Activated T-helper 1 cell treated with anti-CD3 and anti-CD28 coated beads, Interleukin-12 subunit alpha, Interleukin-12 subunit beta, Interleukin-2, Interleukin-4 antibody, amounts not matched to agents 30 ng/mL and 10 ng/mL and 1 ng/mL, durations not matched to agents 14 hours and 24 hours and 36 hours (primary cell): ENCODE measurements at regions not wholly inside any gene's neighbourhood (a gene's known extent, or its start where the extent isn't known, plus 50 kb on each side); places are given as distances from the start of the nearest gene placed in this dataset.
"Not testable (repeated sequence)": the region's sequence is repeated elsewhere in the genome, so short reads cannot be mapped to it uniquely, and the experiment has no call there.

ENCODE experiments used
- DNase-seq: peaks from one replicate; pipeline ENCODE4 v3.0.0; 2021; ENCODE audit warnings: low spot score
- H3K27ac Mint-ChIP-seq: one replicate; pipeline ENCODE4 v1.8.0; 2021; ENCODE audit warnings: mild to moderate bottlenecking, mixed read lengths
- H3K27me3 Mint-ChIP-seq: one replicate; pipeline ENCODE4 v1.8.0; 2022; ENCODE audit warnings: mild to moderate bottlenecking, moderate library complexity, mixed read lengths; ENCODE audit not compliant: insufficient read depth
- H3K36me3 Mint-ChIP-seq: one replicate; pipeline ENCODE4 v1.8.0; 2021; ENCODE audit warnings: low read depth, mixed read lengths
- H3K4me1 Mint-ChIP-seq: one replicate; pipeline ENCODE4 v1.8.0; 2021; ENCODE audit warnings: low read depth, mixed read lengths
- H3K4me3 Mint-ChIP-seq: one replicate; pipeline ENCODE4 v1.8.0; 2021; ENCODE audit warnings: mild to moderate bottlenecking, moderate library complexity, mixed read lengths
- H3K9me3 Mint-ChIP-seq: one replicate; pipeline ENCODE4 v1.8.0; 2021; ENCODE audit warnings: mixed read lengths
- intact Hi-C: fragments of 100-400 bp; cut with micrococcal nuclease; formaldehyde crosslinking; loops from one replicate; pipeline ENCODE4 v1.15.1; 2024

DNA sequence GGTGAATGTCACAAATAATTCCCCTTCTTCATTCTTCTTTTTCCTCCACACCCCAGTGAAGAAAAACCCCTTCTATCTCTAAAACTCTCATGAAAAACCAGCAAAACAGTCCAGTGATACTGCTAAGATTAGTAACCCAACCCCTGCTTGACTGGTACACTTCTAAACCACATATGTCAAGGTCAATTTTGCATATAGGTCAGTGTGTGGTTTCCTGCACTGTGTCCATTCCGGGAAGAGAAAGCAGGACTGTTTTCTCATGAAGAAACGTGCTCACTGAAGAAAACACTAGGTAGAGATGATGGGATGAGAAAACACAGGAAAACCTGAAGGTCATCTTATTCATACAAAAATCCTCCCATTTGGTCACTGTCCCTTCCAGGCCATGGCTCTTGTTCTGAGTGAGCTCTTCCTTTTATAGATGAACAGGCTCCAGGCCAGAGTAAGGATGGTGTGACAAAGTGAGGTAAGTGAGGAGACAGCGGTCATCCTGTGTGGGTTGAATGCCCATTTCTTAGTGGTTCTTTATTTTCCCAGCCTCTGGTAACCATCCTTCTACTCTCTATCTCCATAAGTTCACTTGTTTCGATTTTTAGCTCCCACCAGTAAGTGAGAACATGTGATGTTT, 122.7 kb downstream of the FASLG start:
- DNase-seq: no peak
- Mint-ChIP-seq H3K27ac (no peak overlapping the region), H3K36me3 (peaks cover 3% of the 10 kb centered on the region), H3K4me1 (peaks cover 11% of the 10 kb centered on the region), H3K4me3 (no peak overlapping the region), H3K9me3 (peaks cover 22% of the 10 kb centered on the region), H3K27me3 (peaks cover 26% of the 10 kb centered on the region)
- intact Hi-C loops: no loop called here

DNA sequence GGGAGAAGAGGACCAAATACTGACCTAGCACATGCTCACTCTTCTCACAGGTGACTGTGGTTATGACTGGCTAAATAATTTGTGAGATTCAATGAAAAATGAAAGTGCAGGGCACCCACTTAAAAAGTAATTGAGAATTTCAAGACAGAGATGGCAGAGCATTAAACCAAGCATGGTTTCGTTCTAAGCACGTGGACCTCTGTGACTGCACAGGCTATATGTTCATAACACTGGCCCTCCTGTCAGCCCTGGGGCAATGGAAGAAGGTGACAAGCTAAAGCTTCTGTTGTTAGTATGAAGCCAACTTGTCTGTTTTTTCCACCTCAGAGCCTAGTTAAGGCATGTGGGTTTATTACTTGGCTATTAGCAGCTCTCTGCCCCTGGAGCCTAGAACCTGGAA, 130.9 kb downstream of the FASLG start:
- intact Hi-C loops: no loop called here
- no peaks in the 10 kb centered on the region for H3K4me1 Mint-ChIP-seq

DNA sequence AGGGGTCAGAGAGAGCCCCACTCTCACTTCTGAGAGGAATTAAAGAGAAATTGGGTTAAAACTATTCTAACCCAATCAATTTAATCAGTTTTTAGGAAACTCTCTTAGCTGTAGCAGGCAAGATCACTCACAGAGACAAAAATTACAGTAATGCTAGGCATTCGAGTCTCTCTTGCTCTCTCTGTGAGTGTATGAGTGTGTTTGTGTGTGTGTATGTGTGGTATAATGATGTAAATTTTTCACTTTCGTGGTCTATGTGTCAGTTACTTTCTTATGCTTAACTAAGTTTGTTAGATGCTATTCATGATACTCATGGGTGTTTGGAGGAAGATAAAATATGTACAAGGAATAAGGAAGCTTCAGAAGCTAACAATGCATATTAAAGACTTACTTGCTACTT, 131.3 kb downstream of the FASLG start:
- peaks cover 17% of the 10 kb centered on the region for H3K27me3 Mint-ChIP-seq
- intact Hi-C loops: no loop called here
- H3K27ac Mint-ChIP-seq: no peak overlapping the region
- no peaks in the 10 kb centered on the region for H3K4me1 Mint-ChIP-seq
- peaks cover 6% of the 10 kb centered on the region for H3K9me3 Mint-ChIP-seq
- peaks cover 3% of the 10 kb centered on the region for H3K36me3 Mint-ChIP-seq
- DNase-seq: no peak
- no peak overlapping the region for H3K4me3 Mint-ChIP-seq

More for the DNA sequence above, 130.9 kb downstream of the FASLG start:
- no peak for DNase-seq
- no peak overlapping the region for H3K4me3 Mint-ChIP-seq
- no peak overlapping the region for H3K27ac Mint-ChIP-seq
- H3K9me3 Mint-ChIP-seq: peaks cover 6% of the 10 kb centered on the region
- peaks cover 3% of the 10 kb centered on the region for H3K36me3 Mint-ChIP-seq
- peaks cover 18% of the 10 kb centered on the region for H3K27me3 Mint-ChIP-seq

DNA sequence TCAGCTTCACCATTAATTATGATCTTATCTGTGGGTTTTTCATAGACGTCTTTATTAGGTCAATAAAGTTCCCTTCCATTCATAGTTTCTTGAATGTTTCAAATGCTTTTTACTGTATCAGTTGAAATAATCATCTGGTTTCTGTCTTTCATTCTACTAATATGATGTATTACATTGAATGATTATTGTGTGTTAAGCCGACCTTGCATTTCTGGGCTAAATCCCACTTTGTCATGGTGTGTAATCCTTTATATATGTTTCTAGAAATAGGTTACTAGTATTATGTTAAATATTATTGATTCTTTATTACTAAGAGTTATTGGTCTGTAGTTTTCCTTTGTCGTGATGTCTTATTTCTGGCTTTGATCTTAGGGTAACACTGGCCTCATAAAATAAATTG, 134.9 kb downstream of the FASLG start:
- Mint-ChIP-seq H3K4me3 (no peak overlapping the region), H3K36me3 (no peaks in the 10 kb centered on the region), H3K27ac (no peak overlapping the region), H3K9me3 (no peaks in the 10 kb centered on the region), H3K27me3 (peaks cover 13% of the 10 kb centered on the region), H3K4me1 (no peaks in the 10 kb centered on the region)
- intact Hi-C loops: no loop called here
- no peak for DNase-seq

DNA sequence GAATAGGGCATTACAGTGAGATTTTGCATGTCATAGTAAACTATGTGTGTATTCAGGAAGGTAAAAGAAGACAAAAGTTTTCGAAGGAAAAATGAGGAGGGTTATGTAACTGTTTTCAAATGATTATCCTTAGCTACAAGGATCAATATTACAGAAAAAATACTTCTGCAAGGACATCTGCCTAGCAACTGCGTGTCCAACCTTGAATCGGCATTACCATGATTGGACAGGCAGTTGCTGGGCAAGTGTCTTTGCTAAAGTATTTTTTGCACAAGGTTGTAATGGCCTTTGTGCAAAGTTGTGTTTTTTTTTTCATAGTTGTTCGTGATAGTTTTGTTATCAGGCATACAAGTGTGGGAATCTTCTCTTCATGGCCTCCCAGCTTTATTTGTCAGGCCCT, 136.8 kb downstream of the FASLG start:
- H3K36me3 Mint-ChIP-seq: peaks cover 1% of the 10 kb centered on the region
- no peak for DNase-seq
- intact Hi-C loops: no loop called here
- no peak overlapping the region for H3K27ac Mint-ChIP-seq
- no peak overlapping the region for H3K4me3 Mint-ChIP-seq
- H3K4me1 Mint-ChIP-seq: no peaks in the 10 kb centered on the region
- H3K27me3 Mint-ChIP-seq: peaks cover 8% of the 10 kb centered on the region
- H3K9me3 Mint-ChIP-seq: no peaks in the 10 kb centered on the region

DNA sequence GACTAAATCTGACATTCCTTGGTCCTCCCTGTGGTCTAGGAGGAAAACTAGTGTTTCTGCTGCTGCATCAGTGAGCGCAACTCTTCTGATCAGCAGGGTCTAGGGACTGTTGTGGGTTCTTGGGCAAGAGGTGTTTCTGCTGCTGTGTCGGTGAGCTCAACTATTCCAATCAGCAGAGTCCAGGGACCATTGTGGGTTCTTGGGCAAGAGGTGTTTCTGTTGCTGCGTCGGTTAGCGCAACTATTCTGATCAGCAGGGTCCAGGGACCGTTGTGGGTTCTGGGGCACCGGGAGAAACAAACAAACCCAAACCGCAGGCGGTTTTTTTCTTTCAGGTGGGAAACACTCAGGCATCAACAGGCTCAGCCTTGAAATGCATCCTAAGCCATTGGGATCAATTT, 140.9 kb downstream of the FASLG start:
- DNase-seq, H3K4me1 Mint-ChIP-seq, intact Hi-C loops, H3K27me3 Mint-ChIP-seq, H3K27ac Mint-ChIP-seq, H3K36me3 Mint-ChIP-seq, H3K4me3 Mint-ChIP-seq: not testable (repeated sequence)
- peaks cover 17% of the 10 kb centered on the region for H3K9me3 Mint-ChIP-seq

DNA sequence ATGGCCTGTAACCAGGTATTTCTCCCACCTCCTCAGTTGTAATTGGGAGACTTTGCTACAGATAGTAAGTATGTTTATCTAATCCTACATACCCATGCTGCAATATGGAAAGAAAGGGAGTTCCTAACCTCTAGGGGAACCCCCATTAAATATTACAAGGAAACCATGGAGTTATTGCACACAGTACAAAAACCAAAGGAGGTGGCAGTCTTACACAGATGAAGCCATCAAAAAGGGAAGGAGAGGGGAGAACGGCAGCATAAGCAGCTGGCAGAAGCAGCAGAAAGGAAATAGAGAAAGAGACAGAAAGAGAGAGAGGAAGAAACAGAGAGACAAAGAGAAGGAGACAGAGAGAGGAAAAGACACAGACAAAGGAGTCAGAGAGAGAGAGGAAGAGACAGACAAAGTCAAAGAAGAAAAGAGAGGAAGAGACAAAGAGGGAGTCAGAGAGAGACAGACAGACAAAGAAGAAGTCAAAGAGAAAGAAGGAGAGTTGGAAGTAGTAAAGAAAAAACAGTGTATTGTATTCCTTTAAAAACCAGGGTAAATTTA, 142.9 kb downstream of the FASLG start:
- no peak overlapping the region for H3K27ac Mint-ChIP-seq
- DNase-seq: no peak
- H3K4me3 Mint-ChIP-seq: no peak overlapping the region
- H3K9me3 Mint-ChIP-seq: peaks cover 17% of the 10 kb centered on the region
- intact Hi-C loops: no loop called here
- no peaks in the 10 kb centered on the region for H3K4me1 Mint-ChIP-seq
- H3K36me3 Mint-ChIP-seq: peaks cover 1% of the 10 kb centered on the region
- peaks cover 6% of the 10 kb centered on the region for H3K27me3 Mint-ChIP-seq

DNA sequence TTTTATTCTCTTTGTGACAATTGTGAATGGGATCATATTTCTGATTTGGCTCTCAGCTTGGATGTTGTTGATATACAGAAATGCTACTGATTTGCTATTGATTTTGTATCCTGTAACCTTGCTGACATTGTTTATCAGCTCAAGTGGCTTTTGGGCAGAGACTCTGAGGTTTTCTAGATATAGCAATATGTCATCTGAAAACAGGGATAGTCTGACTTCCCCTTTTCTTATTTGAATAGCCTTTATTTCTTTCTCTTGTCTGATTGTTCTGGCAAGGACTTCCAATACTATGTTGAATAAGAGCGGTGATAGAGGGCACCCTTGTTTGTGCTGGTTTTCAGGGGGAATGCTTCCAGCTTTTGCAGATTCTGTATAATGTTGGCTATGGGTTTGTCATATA, 150.8 kb downstream of the FASLG start:
- no peaks in the 10 kb centered on the region for H3K4me1 Mint-ChIP-seq
- no peak for DNase-seq
- H3K9me3 Mint-ChIP-seq: peaks cover 31% of the 10 kb centered on the region
- peaks cover 4% of the 10 kb centered on the region for H3K36me3 Mint-ChIP-seq
- no peak overlapping the region for H3K4me3 Mint-ChIP-seq
- H3K27ac Mint-ChIP-seq: no peak overlapping the region
- H3K27me3 Mint-ChIP-seq: peaks cover 7% of the 10 kb centered on the region
- intact Hi-C loops: no loop called here

DNA sequence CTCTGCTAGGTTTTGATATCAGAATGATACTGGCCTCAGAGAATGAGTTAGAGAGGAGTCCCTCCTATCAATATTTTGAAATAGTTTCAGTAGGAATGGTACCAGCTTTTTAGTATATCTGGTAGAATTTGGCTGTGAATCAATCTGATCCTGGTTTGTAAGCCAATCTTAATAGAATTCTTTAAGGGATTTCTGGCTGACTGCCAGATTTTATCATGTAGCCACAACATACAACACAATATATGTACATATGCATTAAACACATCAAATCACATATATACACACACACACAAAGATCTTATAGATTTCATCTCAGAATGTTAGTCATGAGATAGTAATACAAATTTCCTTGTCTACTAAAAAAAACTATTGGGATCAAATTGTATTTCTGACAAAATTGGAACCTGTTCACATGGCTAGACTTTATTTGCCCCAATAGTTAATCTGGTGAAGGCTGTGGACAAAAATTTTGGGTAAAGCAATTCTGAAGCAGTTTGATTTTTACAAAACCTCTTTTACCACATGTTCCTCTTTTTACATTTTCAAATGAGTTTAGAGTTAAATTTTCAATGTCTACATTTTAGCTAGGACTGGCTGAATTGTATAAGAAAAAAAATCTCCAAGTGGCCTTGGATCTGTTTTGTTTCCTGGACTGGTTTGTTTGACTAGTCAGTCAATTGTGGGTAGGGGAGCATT, 151.7 kb downstream of the FASLG start:
- Mint-ChIP-seq H3K9me3 (peaks cover 40% of the 10 kb centered on the region), H3K36me3 (peaks cover 7% of the 10 kb centered on the region), H3K4me3 (no peak overlapping the region), H3K4me1 (peaks cover under 1% of the 10 kb centered on the region), H3K27ac (no peak overlapping the region), H3K27me3 (peaks cover 9% of the 10 kb centered on the region)
- intact Hi-C loops: no loop called here
- no peak for DNase-seq

DNA sequence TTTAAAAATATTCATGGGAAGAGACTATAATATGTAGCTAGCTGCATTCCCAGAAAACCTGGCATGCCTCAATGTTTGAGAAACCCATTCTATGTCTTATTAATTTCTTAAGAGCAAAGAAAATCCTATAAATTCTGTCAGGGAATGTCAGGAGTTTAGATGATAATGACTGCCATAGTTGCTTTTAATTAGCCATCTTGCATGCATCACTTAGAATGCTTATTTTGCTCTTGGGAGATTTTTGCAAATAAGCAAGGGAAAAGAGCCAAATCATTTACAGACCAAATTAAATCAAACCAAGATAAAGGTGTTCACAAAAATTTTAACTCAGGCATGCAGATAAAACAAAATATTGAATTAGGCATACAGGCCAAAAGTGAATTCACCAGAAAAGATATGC, 152.8 kb downstream of the FASLG start:
- no peak overlapping the region for H3K27ac Mint-ChIP-seq
- intact Hi-C loops: no loop called here
- H3K4me3 Mint-ChIP-seq: no peak overlapping the region
- H3K4me1 Mint-ChIP-seq: peaks cover 9% of the 10 kb centered on the region
- H3K9me3 Mint-ChIP-seq: peaks cover 43% of the 10 kb centered on the region
- peaks cover 9% of the 10 kb centered on the region for H3K27me3 Mint-ChIP-seq
- DNase-seq: no peak
- H3K36me3 Mint-ChIP-seq: peaks cover 9% of the 10 kb centered on the region

DNA sequence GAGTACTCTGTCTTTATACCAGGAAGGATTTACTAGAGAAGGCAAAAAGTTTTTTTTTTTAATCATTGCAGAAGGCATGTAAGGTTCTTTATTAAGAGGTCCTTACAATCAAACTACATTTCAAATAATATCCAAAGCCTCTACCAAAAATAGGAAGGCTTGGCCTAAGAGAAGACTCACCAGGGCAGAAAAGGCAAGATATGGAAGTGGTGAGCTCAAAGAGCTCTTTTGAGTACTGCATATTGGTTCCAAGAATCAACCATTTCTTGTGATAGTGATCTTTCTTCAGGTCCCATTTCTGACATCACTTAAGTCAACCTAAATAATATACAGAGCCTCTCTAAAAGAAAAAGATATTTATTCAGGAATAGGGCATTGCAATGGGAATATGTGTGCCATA, 153.2 kb downstream of the FASLG start:
- DNase-seq: no peak
- intact Hi-C loops: no loop called here
- peaks cover 43% of the 10 kb centered on the region for H3K9me3 Mint-ChIP-seq
- no peak overlapping the region for H3K27ac Mint-ChIP-seq
- H3K4me1 Mint-ChIP-seq: peaks cover 13% of the 10 kb centered on the region
- no peak overlapping the region for H3K4me3 Mint-ChIP-seq
- peaks cover 9% of the 10 kb centered on the region for H3K36me3 Mint-ChIP-seq
- H3K27me3 Mint-ChIP-seq: peaks cover 9% of the 10 kb centered on the region

DNA sequence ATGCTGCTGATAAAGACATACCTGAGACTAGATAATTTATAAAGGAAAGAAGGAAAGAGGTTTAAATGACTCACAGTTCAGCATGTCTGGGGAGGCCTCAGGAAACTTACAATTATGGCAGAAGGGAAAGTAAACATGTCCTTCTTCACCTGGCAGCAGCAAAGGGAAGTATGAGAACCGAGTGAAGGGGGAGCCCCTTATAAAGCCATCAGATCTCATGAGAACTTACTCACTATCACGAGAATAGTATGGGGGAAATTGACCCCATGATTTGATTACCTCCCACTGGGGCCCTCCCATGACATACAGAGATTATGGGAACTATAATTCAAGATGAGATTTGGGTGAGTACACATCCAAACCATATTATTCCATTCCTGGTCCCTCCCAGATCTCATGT, 154.4 kb downstream of the FASLG start:
- peaks cover 37% of the 10 kb centered on the region for H3K9me3 Mint-ChIP-seq
- DNase-seq: no peak
- no peak overlapping the region for H3K27ac Mint-ChIP-seq
- peaks cover 26% of the 10 kb centered on the region for H3K4me1 Mint-ChIP-seq
- no peak overlapping the region for H3K4me3 Mint-ChIP-seq
- intact Hi-C loops: no loop called here
- H3K27me3 Mint-ChIP-seq: peaks cover 11% of the 10 kb centered on the region
- peaks cover 5% of the 10 kb centered on the region for H3K36me3 Mint-ChIP-seq

DNA sequence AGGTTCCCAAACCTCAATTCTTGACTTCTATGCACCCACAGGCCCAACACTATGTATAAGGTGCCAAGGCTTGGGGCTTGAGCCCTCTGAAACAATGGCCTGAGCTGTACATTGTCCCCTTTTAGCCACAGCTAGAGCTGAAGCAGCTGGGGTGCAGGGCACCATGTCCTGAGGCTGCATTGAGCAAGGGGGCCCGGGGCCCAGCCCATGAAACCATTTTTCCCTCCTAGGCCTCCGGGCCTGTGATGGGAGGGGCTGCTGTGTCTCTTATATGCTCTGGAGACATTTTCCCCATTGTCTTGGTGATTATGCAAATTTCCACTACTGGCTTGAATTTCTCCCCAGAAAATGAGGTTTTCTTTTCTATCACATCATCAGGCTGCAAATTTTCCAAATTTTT, 155.5 kb downstream of the FASLG start:
- intact Hi-C loops: loop anchor here (1.0 kb wide), 1 partner anchor 57 kb away; no protein-coding TSS in a partner anchor
- H3K36me3 Mint-ChIP-seq: peaks cover 5% of the 10 kb centered on the region
- peaks cover 11% of the 10 kb centered on the region for H3K27me3 Mint-ChIP-seq
- no peak overlapping the region for H3K27ac Mint-ChIP-seq
- H3K4me3 Mint-ChIP-seq: no peak overlapping the region
- peaks cover 36% of the 10 kb centered on the region for H3K4me1 Mint-ChIP-seq
- H3K9me3 Mint-ChIP-seq: peaks cover 36% of the 10 kb centered on the region
- DNase-seq: no peak
